ENCODE measurements at regions not wholly inside any gene's neighbourhood (a gene's known extent, or its start where the extent isn't known, plus 50 kb on each side); places are given as distances from the start of the nearest gene placed in this dataset.

DNA sequence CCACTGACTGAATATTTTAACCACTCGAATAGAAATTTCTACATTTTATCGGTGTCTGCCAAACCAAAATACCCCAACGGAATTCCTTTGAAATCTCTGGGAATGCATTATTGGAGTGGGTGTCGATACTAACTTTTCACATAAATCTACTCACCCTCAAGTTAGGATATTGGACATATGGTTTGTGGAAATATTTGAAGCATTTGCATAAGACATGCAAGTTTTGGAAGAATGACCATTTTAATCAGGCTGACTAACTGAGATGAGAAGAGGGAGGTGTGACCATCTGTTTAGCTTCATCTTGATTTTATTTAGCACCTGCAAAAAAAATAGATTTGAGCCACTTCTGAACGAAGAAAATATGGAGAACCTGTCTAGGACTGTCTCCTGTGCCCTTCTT, 61.2 kb downstream of the KLF6 start:
- H3K27me3 ChIP-seq = no peaks in the 10 kb centered on the region
- no peaks in the 10 kb centered on the region for H3K36me3 ChIP-seq
- 80 to 87% (median 85%) methylated on average over 5 of the region's 5 CpGs for WGBS, 5 donors
- intact Hi-C loops (cut with DNase I; ENCODE audit: low total_unique reads) = no loop called here
- no peak overlapping the region for H3K27ac ChIP-seq
- TF ChIP-seq, protein P1, sequence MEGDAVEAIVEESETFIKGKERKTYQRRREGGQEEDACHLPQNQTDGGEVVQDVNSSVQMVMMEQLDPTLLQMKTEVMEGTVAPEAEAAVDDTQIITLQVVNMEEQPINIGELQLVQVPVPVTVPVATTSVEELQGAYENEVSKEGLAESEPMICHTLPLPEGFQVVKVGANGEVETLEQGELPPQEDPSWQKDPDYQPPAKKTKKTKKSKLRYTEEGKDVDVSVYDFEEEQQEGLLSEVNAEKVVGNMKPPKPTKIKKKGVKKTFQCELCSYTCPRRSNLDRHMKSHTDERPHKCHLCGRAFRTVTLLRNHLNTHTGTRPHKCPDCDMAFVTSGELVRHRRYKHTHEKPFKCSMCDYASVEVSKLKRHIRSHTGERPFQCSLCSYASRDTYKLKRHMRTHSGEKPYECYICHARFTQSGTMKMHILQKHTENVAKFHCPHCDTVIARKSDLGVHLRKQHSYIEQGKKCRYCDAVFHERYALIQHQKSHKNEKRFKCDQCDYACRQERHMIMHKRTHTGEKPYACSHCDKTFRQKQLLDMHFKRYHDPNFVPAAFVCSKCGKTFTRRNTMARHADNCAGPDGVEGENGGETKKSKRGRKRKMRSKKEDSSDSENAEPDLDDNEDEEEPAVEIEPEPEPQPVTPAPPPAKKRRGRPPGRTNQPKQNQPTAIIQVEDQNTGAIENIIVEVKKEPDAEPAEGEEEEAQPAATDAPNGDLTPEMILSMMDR (IDR thresholded peaks at IDR 0.05) = no peak
- no peak for TF ChIP-seq POLR2AphosphoS5 (IDR thresholded peaks at IDR 0.05)
- no peak for TF ChIP-seq POLR2A (IDR thresholded peaks at IDR 0.05)
- no peak for TF ChIP-seq EP300 (IDR thresholded peaks at IDR 0.05)
- no peak overlapping the region for H3K4me3 ChIP-seq
- DNase-seq = no peak
- no peaks in the 10 kb centered on the region for H3K4me1 ChIP-seq
- no peaks in the 10 kb centered on the region for H3K9me3 ChIP-seq

DNA sequence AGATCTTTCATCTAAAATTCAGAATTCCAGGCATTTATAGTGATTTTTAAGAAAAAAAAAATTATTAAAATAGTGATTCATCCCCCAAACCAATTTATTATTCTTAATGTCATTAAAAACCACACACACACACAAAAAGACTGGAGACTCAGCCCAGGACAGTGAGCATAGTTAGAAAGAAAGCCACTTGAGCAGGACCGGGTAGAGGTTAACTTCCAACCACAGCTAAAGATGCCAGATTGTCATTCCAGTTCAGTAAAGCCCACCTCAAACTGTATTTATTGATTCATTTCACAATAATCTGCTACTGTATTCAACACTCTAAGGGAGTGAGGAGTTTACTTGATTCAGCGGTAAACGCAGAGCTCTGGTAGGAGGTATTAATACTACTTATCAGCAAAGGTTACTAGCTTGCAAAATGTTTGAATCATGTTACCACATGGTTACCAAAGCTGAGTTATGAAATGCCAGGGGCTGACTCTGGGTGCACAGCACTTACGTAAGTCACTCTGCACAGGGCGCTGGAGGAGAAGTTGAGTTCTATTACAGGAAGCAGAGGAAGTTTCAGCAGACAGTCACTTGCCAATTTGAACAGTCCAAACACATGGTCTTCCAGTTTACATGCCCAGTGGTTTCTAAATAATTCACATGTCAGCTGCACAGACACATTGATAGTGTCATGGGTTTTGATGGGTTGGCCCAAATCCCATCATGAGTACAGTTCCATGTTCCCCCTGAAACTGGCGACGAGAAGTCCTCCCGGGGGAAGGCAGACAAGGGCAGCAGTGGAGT, 64.6 kb downstream of the KLF6 start:
- intact Hi-C loops (cut with DNase I; ENCODE audit: low total_unique reads) = no loop called here
- H3K36me3 ChIP-seq = no peaks in the 10 kb centered on the region
- H3K27me3 ChIP-seq = no peaks in the 10 kb centered on the region
- H3K4me3 ChIP-seq = no peak overlapping the region
- H3K27ac ChIP-seq = peak overlapping the region in 3 of 5 donors; percentile 34 to 59 (median 55)
- H3K9me3 ChIP-seq = no peaks in the 10 kb centered on the region
- H3K4me1 ChIP-seq = no peaks in the 10 kb centered on the region
- 60 to 85% (median 79%) methylated on average over 8 of the region's 8 CpGs for WGBS, 5 donors
- no peak for TF ChIP-seq POLR2A (IDR thresholded peaks at IDR 0.05)
- TF ChIP-seq POLR2AphosphoS5 (IDR thresholded peaks at IDR 0.05) = peak in 2 of 3 donors; percentile 34 to 41
- no peak for TF ChIP-seq EP300 (IDR thresholded peaks at IDR 0.05)
- TF ChIP-seq, protein P1 (IDR thresholded peaks at IDR 0.05) = no peak
- DNase-seq = peak in 1 of 2 donors; percentile 48

GRCh38 chr10:3719024-3719843, 65.8 kb downstream of the KLF6 start:
- TF ChIP-seq POLR2AphosphoS5 (IDR thresholded peaks at IDR 0.05) = no peak
- intact Hi-C loops (cut with DNase I; ENCODE audit: low total_unique reads) = no loop called here
- H3K9me3 ChIP-seq = no peaks in the 10 kb centered on the region
- DNase-seq = peak in 1 of 2 donors; percentile 26
- H3K4me3 ChIP-seq = no peak overlapping the region
- H3K4me1 ChIP-seq = no peaks in the 10 kb centered on the region
- no peak overlapping the region for H3K27ac ChIP-seq
- WGBS, 5 donors = 79 to 88% (median 85%) methylated on average over 17 of the region's 17 CpGs
- H3K36me3 ChIP-seq = no peaks in the 10 kb centered on the region
- no peaks in the 10 kb centered on the region for H3K27me3 ChIP-seq

DNA sequence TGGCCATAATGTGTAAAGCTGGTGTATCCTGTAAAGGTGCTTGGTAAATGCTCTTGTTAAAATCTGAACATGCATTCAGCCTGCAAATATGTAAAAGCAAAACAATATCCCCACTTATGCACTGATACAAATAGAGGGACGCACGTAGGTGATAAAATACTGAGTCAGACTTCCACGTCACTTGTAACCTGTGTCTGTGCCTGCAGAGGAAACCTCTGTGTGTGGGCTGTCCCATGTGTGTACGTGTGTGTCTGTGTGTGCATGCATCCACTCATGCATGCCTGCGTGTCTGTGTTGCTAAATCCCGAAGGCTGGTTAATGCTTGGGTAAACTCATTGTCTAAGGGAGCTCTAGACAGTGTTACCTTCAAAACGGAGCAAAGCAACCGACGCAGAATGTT, 68.9 kb downstream of the KLF6 start:
- no peak for TF ChIP-seq EP300 (IDR thresholded peaks at IDR 0.05)
- TF ChIP-seq, protein P1 (IDR thresholded peaks at IDR 0.05) = no peak
- TF ChIP-seq POLR2AphosphoS5 (IDR thresholded peaks at IDR 0.05) = no peak
- no peak for TF ChIP-seq POLR2A (IDR thresholded peaks at IDR 0.05)
- intact Hi-C loops (cut with DNase I; ENCODE audit: low total_unique reads) = no loop called here
- Histone ChIP-seq H3K36me3 (no peaks in the 10 kb centered on the region), H3K27ac (no peak overlapping the region), H3K4me1 (no peaks in the 10 kb centered on the region), H3K4me3 (no peak overlapping the region), H3K9me3 (peaks cover 0 to 13% (median 6%) of the 10 kb centered on the region in 4 donors), H3K27me3 (no peaks in the 10 kb centered on the region)
- peak in 1 of 2 donors; percentile 37 for DNase-seq
- WGBS, 5 donors = 76 to 86% (median 83%) methylated on average over 9 of the region's 9 CpGs

Data from stomach (tissue), 8 donors.